ENCODE measurements at regions not wholly inside any gene's neighbourhood (a gene's known extent, or its start where the extent isn't known, plus 50 kb on each side); places are given as distances from the start of the nearest gene placed in this dataset.

- no peak for TF ChIP-seq CTCF (IDR thresholded peaks at IDR 0.05; ENCODE audit: borderline replicate concordance, insufficient read depth, low read depth, low read length)
- no peak overlapping the region for H3K4me3 ChIP-seq (ENCODE audit: low read depth, low read length)
Observed at GRCh38 chr10:131753336-131753735, 147.5 kb upstream of the PPP2R2D start.

- no peak for TF ChIP-seq CTCF (IDR thresholded peaks at IDR 0.05; ENCODE audit: borderline replicate concordance, insufficient read depth, low read depth, low read length)
- H3K4me3 ChIP-seq (ENCODE audit: low read depth, low read length): no peak overlapping the region
Observed at GRCh38 chr10:131755200-131755599, 145.6 kb upstream of the PPP2R2D start.

- no peak overlapping the region for H3K4me3 ChIP-seq (ENCODE audit: low read depth, low read length)
- no peak for TF ChIP-seq CTCF (IDR thresholded peaks at IDR 0.05; ENCODE audit: borderline replicate concordance, insufficient read depth, low read depth, low read length)
Observed at GRCh38 chr10:131757285-131758058, 143.3 kb upstream of the PPP2R2D start.

- no peak for TF ChIP-seq CTCF (IDR thresholded peaks at IDR 0.05; ENCODE audit: borderline replicate concordance, insufficient read depth, low read depth, low read length)
- H3K4me3 ChIP-seq (ENCODE audit: low read depth, low read length): no peak overlapping the region
Observed at GRCh38 chr10:131758062-131758938, 142.5 kb upstream of the PPP2R2D start.

GRCh38 chr10:131758939-131759301 lies 141.9 kb upstream of the PPP2R2D start:
- no peak overlapping the region for H3K4me3 ChIP-seq (ENCODE audit: low read depth, low read length)
- TF ChIP-seq CTCF (IDR thresholded peaks at IDR 0.05; ENCODE audit: borderline replicate concordance, insufficient read depth, low read depth, low read length): no peak

GRCh38 chr10:131759347-131759746 lies 141.5 kb upstream of the PPP2R2D start:
- TF ChIP-seq CTCF (IDR thresholded peaks at IDR 0.05; ENCODE audit: borderline replicate concordance, insufficient read depth, low read depth, low read length): no peak
- no peak overlapping the region for H3K4me3 ChIP-seq (ENCODE audit: low read depth, low read length)
